Transverse colon (tissue), 3 donors: ENCODE measurements at regions not wholly inside any gene's neighbourhood (a gene's known extent, or its start where the extent isn't known, plus 50 kb on each side); places are given as distances from the start of the nearest gene placed in this dataset.

Source experiments
- CTCF ChIP-seq, 5 experiments: fragments of 200-600 bp in 3 of 5; fragments of 450-650 bp in 2 of 5; sonication (generic) in 3 of 5; IDR thresholded peaks; 1 replicate in 2 of 5; 2 replicates in 3 of 5; pipeline ENCODE4 v1.5.1; 2016 to 2017; ENCODE audit warnings: antibody characterized with exemption in 5 of 5, inconsistent platforms in 3 of 5, mild to moderate bottlenecking in 2 of 5, moderate library complexity in 1 of 5
- POLR2A ChIP-seq: fragments of 450-650 bp; IDR thresholded peaks from one replicate; pipeline ENCODE4 v1.6.1; 2016; ENCODE audit warnings: antibody characterized with exemption, mild to moderate bottlenecking, moderate library complexity

- no peak for TF ChIP-seq POLR2A
- TF ChIP-seq CTCF (IDR thresholded peaks at IDR 0.05), result no peak
Observed at GRCh38 chr4:36549992-36550391, 268.6 kb downstream of the DTHD1 start.
